ENCODE measurements at regions not wholly inside any gene's neighbourhood (a gene's known extent, or its start where the extent isn't known, plus 50 kb on each side); places are given as distances from the start of the nearest gene placed in this dataset.

- H3K9ac ChIP-seq (replicated peaks; ENCODE audit: extremely low read depth, insufficient read depth, low read length) = no peak overlapping the region
- H3K4me3 ChIP-seq (replicated peaks in 1 of 3; ENCODE audit: insufficient read depth in 1 of 3, low read depth in 1 of 3, low read length in 3 of 3) = no peak overlapping the region
- no peaks in the 10 kb centered on the region for H3K4me1 ChIP-seq (ENCODE audit: control insufficient read depth, extremely low read depth, insufficient read depth, low read length)
- no peaks in the 10 kb centered on the region for H3K36me3 ChIP-seq (ENCODE audit: control insufficient read depth in 2 of 2, extremely low read depth in 1 of 2, insufficient read depth in 2 of 2, low read length in 2 of 2)
- H3K9me3 ChIP-seq (replicated peaks; ENCODE audit: control insufficient read depth, insufficient read depth, low read length) = no peaks in the 10 kb centered on the region
- intact Hi-C loops (cut with micrococcal nuclease) = no loop called here
- H3K4me2 ChIP-seq (ENCODE audit: insufficient read depth, low read length) = no peak overlapping the region
- no peak overlapping the region for H3K27ac ChIP-seq (ENCODE audit: insufficient read depth, low read depth, low read length)
- H4K20me1 ChIP-seq (replicated peaks; ENCODE audit: control insufficient read depth, extremely low read depth, insufficient read depth, low read length) = no peaks in the 10 kb centered on the region
- ChIA-PET CTCF (no interaction called here), POLR2A (no interaction called here)
- H3K9me1 ChIP-seq (replicated peaks; ENCODE audit: control insufficient read depth, extremely low read depth, insufficient read depth, low read length) = no peaks in the 10 kb centered on the region
- H3K79me2 ChIP-seq (ENCODE audit: control insufficient read depth, insufficient read depth, low read length) = no peaks in the 10 kb centered on the region
- BruUV-seq (replicated peaks) = no TSS peak
- dilution Hi-C loops (cut with MboI; ENCODE audit: extremely low pct_ligation_motif_present, low sequenced_read_pairs) = no loop called here
- no peak overlapping the region for H2AFZ ChIP-seq (ENCODE audit: low read depth, low read length)
- no peaks in the 10 kb centered on the region for H3K27me3 ChIP-seq (ENCODE audit: control insufficient read depth in 2 of 2, insufficient read depth in 2 of 2, low read length in 2 of 2)
- DNase-seq (ENCODE audit: low read depth, low spot score) = no peak
- FAIRE-seq = no peak
- TF ChIP-seq JUN (IDR thresholded peaks at IDR 0.05; ENCODE audit: borderline replicate concordance, insufficient read depth, insufficient read length, low read depth) = no peak
- no peak for TF ChIP-seq POLR2AphosphoS5 (IDR thresholded peaks at IDR 0.05; ENCODE audit: insufficient read depth, low read depth, low read length)
- no peak for TF ChIP-seq EZH2 (IDR thresholded peaks at IDR 0.05; ENCODE audit: borderline replicate concordance, low read depth, low read length, severe bottlenecking)
- no peak for TF ChIP-seq MYC (IDR thresholded peaks at IDR 0.05; ENCODE audit: low read depth, low read length)
- TF ChIP-seq GATA2 (IDR thresholded peaks at IDR 0.05; ENCODE audit: insufficient read depth, insufficient read length, low read depth, low read length) = no peak
- no peak for TF ChIP-seq MAX (IDR thresholded peaks at IDR 0.05; ENCODE audit: insufficient read depth, insufficient read length)
- TF ChIP-seq FOS (IDR thresholded peaks at IDR 0.05; ENCODE audit: borderline replicate concordance, insufficient read depth, low read length) = no peak
- TF ChIP-seq CTCF (IDR thresholded peaks at IDR 0.05; ENCODE audit: extremely low read depth in 1 of 2, insufficient read depth in 1 of 2, low read depth in 1 of 2, low read length in 2 of 2) = no peak
These were observed 308.1 kb upstream of the HS3ST5 start for GRCh38 chr6:114650891-114651290.
